ENCODE measurements at regions not wholly inside any gene's neighbourhood (a gene's known extent, or its start where the extent isn't known, plus 50 kb on each side); places are given as distances from the start of the nearest gene placed in this dataset.
"Not testable (repeated sequence)": the region's sequence is repeated elsewhere in the genome, so short reads cannot be mapped to it uniquely, and the experiment has no call there.

- DNase-seq = no peak
Measured at GRCh38 chr1:30550365-30551220, 172.8 kb downstream of the MATN1 start.

GRCh38 chr1:30549872-30550271 lies 173.5 kb downstream of the MATN1 start:
- not testable (repeated sequence) for DNase-seq

DNA sequence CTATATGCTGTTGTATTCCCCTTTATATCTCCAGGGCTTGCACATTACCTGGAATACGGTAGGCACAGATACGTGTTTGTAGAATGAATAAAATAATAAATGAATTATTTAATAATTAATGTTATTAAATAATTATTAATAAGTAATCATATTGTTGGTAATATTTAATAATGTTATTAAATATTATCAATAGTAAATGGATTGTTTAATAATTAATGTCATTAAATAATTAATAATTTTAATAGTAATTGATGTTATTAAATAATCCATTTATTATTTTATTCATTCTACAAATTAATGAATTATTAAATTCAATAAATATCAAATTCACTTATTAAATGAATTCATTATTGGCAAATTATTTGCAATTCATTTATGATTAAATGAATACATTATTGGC lies 175.1 kb downstream of the MATN1 start:
- no peak for DNase-seq

- DNase-seq = not testable (repeated sequence)
Measured at GRCh38 chr1:30547326-30547725, 176.1 kb downstream of the MATN1 start.

DNA sequence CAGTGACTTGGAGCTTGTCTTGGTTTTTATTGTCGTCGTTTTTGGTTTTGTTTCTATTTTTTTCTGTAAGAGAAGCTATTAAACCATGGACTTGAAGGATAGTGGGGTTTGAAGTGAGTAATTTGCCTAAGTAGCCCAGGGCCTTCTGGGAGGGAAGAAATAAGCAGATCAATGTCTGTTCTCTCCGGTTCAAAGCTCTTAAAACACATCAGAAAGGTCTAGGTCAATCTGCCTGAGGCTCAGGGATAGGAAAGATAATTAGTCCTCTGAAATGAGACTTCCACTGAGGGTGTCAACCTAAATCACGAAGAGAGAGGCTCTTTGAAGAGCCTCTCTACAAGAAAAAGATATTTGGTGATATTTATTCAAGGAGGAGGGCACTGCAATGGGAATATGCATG lies 178.0 kb downstream of the MATN1 start:
- no peak for DNase-seq

DNA sequence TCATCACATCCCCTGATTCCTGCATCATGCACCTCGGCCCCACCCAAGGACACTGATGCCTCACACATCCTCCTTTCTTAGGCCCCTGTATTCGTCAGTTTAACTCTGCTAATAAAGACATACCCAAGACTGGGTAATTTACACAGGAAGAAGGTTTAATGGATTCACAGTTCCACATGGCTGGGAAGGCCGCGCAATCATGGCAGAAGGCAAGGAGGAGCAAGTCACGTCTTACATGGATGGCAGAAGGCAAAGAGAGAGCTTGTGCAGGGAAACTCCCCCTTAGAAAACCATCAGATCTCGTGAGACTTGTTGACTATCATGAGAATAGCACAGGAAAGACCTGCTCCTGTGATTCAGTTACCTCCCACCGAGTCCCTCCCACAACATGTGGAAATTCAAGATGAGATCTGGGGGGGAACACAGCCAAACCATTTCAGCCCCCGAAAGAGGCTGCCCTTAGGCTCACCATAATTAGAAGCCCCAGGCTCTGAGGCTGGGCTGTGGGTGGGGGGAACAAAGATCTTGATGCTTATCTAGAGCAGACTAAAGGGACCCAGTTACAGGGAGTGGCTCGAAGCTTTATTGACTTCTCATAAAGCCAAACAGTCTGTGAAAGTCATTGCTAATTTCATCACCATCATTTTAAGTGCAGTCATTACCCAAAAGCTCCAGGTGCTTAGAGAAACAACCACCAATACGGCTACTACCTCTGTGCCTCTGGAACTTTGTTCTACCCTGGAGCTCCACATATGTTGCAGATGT lies 181.5 kb downstream of the MATN1 start:
- no peak for DNase-seq

GRCh38 chr1:30540611-30541192 lies 182.7 kb downstream of the MATN1 start:
- no peak for DNase-seq

DNA sequence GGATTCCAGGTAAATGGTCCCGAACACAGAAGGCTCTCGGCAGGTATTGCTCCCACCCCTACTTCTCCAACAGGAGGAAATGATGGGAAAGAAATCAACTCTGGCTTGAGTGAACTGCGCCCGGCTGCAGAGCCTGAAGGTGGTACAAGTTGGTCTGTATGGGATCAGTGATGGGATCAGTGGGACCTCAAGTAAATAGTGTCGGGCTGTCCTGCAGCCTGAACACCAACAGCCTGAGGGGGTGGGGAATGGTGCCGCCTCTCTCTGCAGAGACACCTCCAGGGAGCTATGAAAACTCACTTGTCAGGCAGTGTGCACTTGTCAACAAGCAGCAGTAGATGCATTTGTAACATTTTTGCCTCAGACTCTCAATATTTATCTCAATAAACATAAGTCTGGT lies 183.5 kb downstream of the MATN1 start:
- DNase-seq = no peak

- DNase-seq = no peak
Measured at GRCh38 chr1:30538993-30539867, 184.2 kb downstream of the MATN1 start.

GRCh38 chr1:30538226-30538992 lies 185.0 kb downstream of the MATN1 start:
- no peak for DNase-seq

- no peak for DNase-seq
Measured at GRCh38 chr1:30537279-30537678, 186.1 kb downstream of the MATN1 start.

- DNase-seq = no peak
Measured at GRCh38 chr1:30536530-30536929, 186.9 kb downstream of the MATN1 start.

DNA sequence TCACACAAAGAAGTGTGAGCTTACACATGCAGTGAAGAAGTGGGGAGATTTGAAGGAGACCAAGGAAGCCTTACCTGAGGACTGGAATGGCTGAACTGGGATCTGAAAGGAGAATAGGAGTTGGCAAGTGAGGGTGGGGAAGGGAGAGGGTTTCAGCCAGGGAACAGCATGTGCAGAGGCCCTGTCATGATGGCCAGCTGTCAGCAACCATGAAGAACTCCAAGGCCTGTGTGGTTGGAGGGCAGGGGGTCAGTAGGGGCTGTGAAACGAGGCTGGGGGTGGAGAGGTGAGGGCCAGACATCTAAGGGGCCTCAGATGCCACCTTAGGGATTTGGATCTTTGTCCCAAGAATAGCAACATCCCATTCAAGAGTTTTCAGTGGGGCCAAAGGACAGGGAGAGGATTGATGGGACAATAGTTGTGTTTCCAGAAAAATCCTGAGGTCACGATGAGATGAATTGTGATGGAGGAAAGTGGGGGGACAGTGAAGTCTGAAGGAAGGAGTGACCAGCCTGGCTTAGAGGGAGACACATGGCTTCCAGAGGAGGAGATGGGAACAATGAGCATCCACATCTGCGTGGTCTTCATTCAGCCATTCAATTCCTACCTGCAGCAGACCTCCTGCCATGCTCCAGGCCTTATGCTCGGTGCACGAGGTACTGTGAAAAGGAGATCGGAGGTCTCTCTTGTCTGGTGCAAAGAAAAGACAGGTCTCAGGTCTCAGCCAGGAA lies 187.6 kb downstream of the MATN1 start:
- DNase-seq = no peak

GRCh38 chr1:30534551-30534940 lies 188.8 kb downstream of the MATN1 start:
- DNase-seq = no peak

GRCh38 chr1:30533796-30534550 lies 189.4 kb downstream of the MATN1 start:
- no peak for DNase-seq

DNA sequence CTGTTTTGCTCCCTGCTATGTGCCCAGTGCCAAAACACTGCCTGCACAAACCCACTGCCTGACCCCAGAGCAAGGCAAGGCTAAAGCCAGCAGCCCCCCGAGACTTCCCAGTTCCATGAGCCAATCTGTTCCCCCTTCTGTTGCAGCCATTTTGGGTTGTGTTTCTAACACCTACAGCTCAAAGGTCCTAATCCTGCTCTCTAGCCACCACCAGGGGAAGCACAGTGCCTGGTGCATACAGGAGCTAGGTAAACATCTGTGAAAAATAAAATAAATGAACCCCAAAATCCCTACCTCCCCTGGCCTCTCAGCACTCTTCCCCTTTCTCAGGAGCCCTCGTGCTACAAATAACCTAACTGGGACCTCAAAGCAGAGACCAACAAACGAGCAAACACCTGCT lies 190.2 kb downstream of the MATN1 start:
- DNase-seq = no peak

DNA sequence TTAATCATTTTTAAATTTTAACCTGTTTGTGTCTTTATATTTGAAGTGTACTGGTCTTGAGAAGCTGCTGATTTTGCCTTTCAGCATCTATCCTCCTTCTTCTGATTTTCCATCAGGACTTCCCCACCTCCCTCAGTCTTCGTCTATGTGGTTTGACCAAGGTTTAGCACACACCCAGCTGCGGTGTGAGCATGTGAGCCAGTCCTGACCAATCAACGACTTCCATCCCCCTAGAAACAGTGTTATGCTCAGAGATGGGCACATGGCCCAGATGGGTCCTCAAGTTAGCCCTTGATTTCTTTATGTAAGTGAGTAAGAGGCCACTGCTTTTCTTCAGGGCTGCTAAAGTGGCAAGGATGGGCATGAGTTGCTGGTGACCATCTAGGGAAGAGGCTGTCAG lies 190.8 kb downstream of the MATN1 start:
- DNase-seq = no peak

DNA sequence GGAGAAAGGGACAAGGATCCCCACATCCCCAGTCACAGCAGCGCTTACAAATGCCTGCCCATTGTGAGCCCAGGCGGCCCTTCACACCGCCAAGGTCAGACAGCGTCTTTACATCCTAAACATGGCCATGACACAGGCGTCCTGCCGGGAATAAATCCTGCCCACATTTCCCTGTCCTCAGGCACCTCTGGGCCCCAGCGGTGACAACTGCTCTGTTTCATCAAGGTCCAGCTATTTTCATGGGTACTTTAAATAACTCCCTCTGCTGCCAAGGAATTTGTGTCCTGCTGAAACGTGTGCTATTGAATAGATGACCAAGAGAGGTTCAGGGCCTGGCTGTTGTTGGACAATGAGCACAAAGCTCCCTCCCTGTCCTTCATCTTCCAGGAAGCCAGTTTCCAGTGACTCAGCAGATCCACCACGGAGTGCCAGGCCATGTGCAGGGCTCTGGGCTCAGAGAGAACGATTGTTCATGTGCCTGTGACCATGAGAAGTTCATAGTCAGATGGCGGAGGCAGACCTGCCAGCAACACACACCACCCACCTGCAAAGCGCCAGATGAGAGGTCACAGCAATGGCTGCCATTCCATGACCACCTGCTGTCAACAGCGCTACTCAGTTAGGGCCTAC lies 195.8 kb downstream of the MATN1 start:
- no peak for DNase-seq

GRCh38 chr1:30526652-30527345 lies 196.6 kb downstream of the MATN1 start:
- DNase-seq = no peak

All from bone marrow (tissue), 2 donors.